Smooth muscle cell (in vitro differentiated cells): ENCODE measurements at regions not wholly inside any gene's neighbourhood (a gene's known extent, or its start where the extent isn't known, plus 50 kb on each side); places are given as distances from the start of the nearest gene placed in this dataset.

ENCODE experiments used
- DNase-seq: peaks from one replicate; lab custom pipeline; 2025; ENCODE audit not compliant: unreplicated experiment; lab: John Stamatoyannopoulos, UW
- H2AFZ ChIP-seq: fragments of 200-600 bp; sonication (generic); 2 replicates; pipeline ENCODE4 v1.6.0; 2016; ENCODE audit warnings: antibody characterized with exemption, low read depth, mild to moderate bottlenecking
- H3F3A ChIP-seq: fragments of 200-600 bp; sonication (generic); 2 replicates; pipeline ENCODE4 v1.6.0; 2017; ENCODE audit warnings: antibody characterized with exemption, low read depth
- H3K27ac ChIP-seq: fragments of 200-600 bp; sonication (generic); 2 replicates; pipeline ENCODE4 v1.5.1; 2016; ENCODE audit warnings: low read depth, mild to moderate bottlenecking
- H3K27me3 ChIP-seq: fragments of 200-600 bp; sonication (generic); 2 replicates; pipeline ENCODE4 v1.6.1; 2016; ENCODE audit warnings: low read depth, mild to moderate bottlenecking
- H3K36me3 ChIP-seq: fragments of 200-600 bp; sonication (generic); 2 replicates; pipeline ENCODE4 v1.5.1; 2016; ENCODE audit warnings: low read depth
- H3K4me1 ChIP-seq: fragments of 200-600 bp; sonication (generic); 2 replicates; pipeline ENCODE4 v1.5.1; 2016; ENCODE audit warnings: low read depth
- H3K4me2 ChIP-seq: fragments of 200-600 bp; sonication (generic); 2 replicates; pipeline ENCODE4 v1.6.0; 2016; ENCODE audit warnings: mild to moderate bottlenecking
- H3K4me3 ChIP-seq: fragments of 200-600 bp; sonication (generic); 2 replicates; pipeline ENCODE4 v1.5.1; 2016; ENCODE audit warnings: mild to moderate bottlenecking
- H3K79me2 ChIP-seq: fragments of 200-600 bp; sonication (generic); 2 replicates; pipeline ENCODE4 v1.6.0; 2016; ENCODE audit warnings: low read depth, mild to moderate bottlenecking
- H3K9ac ChIP-seq: fragments of 200-600 bp; sonication (generic); 2 replicates; pipeline ENCODE4 v1.6.0; 2016; ENCODE audit warnings: low read depth
- H3K9me3 ChIP-seq: fragments of 200-600 bp; sonication (generic); replicated peaks from 2 replicates; pipeline ENCODE4 v1.5.1; 2016; ENCODE audit warnings: low read depth
- H4K20me1 ChIP-seq: fragments of 200-600 bp; sonication (generic); 2 replicates; pipeline ENCODE4 v1.6.0; 2016; ENCODE audit warnings: low read depth
- CTCF ChIP-seq: fragments of 200-600 bp; sonication (generic); IDR thresholded peaks from 2 replicates; pipeline ENCODE4 v1.5.1; 2017; ENCODE audit warnings: borderline replicate concordance, mild to moderate bottlenecking, antibody characterized with exemption; ENCODE audit not compliant: insufficient read depth, poor library complexity, severe bottlenecking
- WGBS: methylation state at CpG from one replicate; pipeline ENCODE4 v1.1.7; 2016; ENCODE audit warnings: low lambda C conversion rate; 5-methylcytosine and 5-hydroxymethylcytosine counted together

- Histone ChIP-seq H3K4me2 (no peak overlapping the region), H3K9ac (no peak overlapping the region)
Measured at GRCh38 chr5:124059200-124059599, 547.2 kb downstream of the CSNK1G3 start.

GRCh38 chr5:124057724-124058231 lies 545.8 kb downstream of the CSNK1G3 start:
- H3K79me2 ChIP-seq, result no peaks in the 10 kb centered on the region
- H3K9ac ChIP-seq, result no peak overlapping the region
- H3K4me2 ChIP-seq, result no peak overlapping the region
- TF ChIP-seq CTCF, result no peak
- H3F3A ChIP-seq, result no peaks in the 10 kb centered on the region
- DNase-seq, result no peak
- WGBS, result 92% methylated on average over 4 of the region's 4 CpGs
- H2AFZ ChIP-seq, result no peak overlapping the region
- H4K20me1 ChIP-seq, result no peaks in the 10 kb centered on the region
- H3K9me3 ChIP-seq, result no peaks in the 10 kb centered on the region
- H3K27me3 ChIP-seq, result no peaks in the 10 kb centered on the region
- no peak overlapping the region for H3K4me3 ChIP-seq
- H3K36me3 ChIP-seq, result no peaks in the 10 kb centered on the region
- no peak overlapping the region for H3K27ac ChIP-seq
- no peaks in the 10 kb centered on the region for H3K4me1 ChIP-seq

More at GRCh38 chr5:124059200-124059599, 547.2 kb downstream of the CSNK1G3 start:
- Histone ChIP-seq H4K20me1 (no peaks in the 10 kb centered on the region), H3K36me3 (no peaks in the 10 kb centered on the region), H3K79me2 (no peaks in the 10 kb centered on the region), H3K27ac (no peak overlapping the region), H3K9me3 (no peaks in the 10 kb centered on the region), H3K4me1 (no peaks in the 10 kb centered on the region), H2AFZ (no peak overlapping the region), H3F3A (no peaks in the 10 kb centered on the region), H3K27me3 (no peaks in the 10 kb centered on the region), H3K4me3 (no peak overlapping the region)
- no peak for DNase-seq
- 87% methylated on average over 3 of the region's 3 CpGs for WGBS
- TF ChIP-seq CTCF, result no peak

- Histone ChIP-seq H2AFZ (no peak overlapping the region), H3K9me3 (no peaks in the 10 kb centered on the region), H3K9ac (no peak overlapping the region), H3K4me2 (no peak overlapping the region), H4K20me1 (no peaks in the 10 kb centered on the region), H3K36me3 (no peaks in the 10 kb centered on the region), H3K79me2 (no peaks in the 10 kb centered on the region), H3F3A (no peaks in the 10 kb centered on the region), H3K27ac (no peak overlapping the region), H3K4me1 (peaks cover under 1% of the 10 kb centered on the region), H3K27me3 (no peaks in the 10 kb centered on the region), H3K4me3 (no peak overlapping the region)
- TF ChIP-seq CTCF, result no peak
- WGBS, result 84% methylated on average over 6 of the region's 6 CpGs
- no peak for DNase-seq
Measured at GRCh38 chr5:124056991-124057723, 545.2 kb downstream of the CSNK1G3 start.

- Histone ChIP-seq H3F3A (no peaks in the 10 kb centered on the region), H3K27me3 (no peaks in the 10 kb centered on the region), H3K4me2 (no peak overlapping the region), H3K27ac (no peak overlapping the region), H3K36me3 (no peaks in the 10 kb centered on the region), H3K9me3 (no peaks in the 10 kb centered on the region), H3K9ac (no peak overlapping the region), H3K4me1 (peaks cover 8% of the 10 kb centered on the region), H2AFZ (no peak overlapping the region), H4K20me1 (no peaks in the 10 kb centered on the region), H3K4me3 (no peak overlapping the region), H3K79me2 (no peaks in the 10 kb centered on the region)
- TF ChIP-seq CTCF, result no peak
- DNase-seq, result no peak
- WGBS, result 98% methylated on average over 11 of the region's 11 CpGs
Measured at GRCh38 chr5:124056326-124056990, 544.5 kb downstream of the CSNK1G3 start.
